ENCODE measurements at regions not wholly inside any gene's neighbourhood (a gene's known extent, or its start where the extent isn't known, plus 50 kb on each side); places are given as distances from the start of the nearest gene placed in this dataset.
A peak's percentile ranks its signal among the peaks of the same experiment; 100 is the strongest.

DNA sequence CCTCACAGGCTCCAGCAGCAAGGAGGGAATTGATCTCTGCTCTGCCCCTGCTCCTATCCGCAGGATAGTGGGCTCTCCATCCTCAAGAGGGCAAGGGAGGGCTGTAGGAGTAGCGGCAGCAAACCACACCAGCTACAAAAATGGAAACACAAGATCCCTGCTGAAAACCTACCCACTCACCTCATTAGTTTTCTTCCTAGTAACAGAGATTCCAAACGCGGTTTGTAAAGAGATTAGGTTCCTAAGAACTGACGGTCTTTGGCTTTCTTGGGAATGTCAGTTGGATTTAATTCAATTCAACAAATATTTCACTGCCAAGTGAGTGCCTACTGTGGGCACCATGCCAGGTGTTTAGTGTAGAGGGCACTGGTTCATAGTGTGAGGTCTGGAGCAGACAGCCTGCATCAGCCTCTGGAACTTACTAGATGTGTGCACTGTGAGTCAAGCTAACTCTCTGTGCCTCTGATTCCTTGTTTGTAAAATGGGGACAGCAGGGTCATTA lies 84.7 kb downstream of the MRPL46 start:
- DNase-seq: peak; percentile 33

DNA sequence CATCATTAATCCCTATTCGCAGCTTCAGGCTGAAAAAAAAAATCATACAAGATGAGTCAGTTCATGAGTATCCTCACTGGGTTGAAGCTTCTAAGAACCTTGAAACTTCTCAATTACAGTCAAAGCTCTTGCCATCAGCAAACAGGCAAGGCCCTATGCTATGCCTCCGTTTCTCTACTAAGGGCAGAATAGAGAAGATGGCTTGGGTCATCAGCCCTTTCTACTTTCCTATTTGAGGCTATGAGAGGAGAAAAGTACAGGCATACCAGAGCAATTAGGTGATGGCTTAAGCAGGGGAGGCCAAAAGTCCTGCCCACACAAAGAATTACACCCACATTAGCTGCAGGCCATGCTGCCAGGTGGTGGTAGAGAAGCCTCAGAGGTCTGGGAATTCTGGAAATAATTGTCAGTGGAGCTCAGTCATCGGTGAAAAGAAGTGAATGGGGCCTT lies 89.0 kb downstream of the MRPL46 start:
- peak; percentile 38 for DNase-seq

DNA sequence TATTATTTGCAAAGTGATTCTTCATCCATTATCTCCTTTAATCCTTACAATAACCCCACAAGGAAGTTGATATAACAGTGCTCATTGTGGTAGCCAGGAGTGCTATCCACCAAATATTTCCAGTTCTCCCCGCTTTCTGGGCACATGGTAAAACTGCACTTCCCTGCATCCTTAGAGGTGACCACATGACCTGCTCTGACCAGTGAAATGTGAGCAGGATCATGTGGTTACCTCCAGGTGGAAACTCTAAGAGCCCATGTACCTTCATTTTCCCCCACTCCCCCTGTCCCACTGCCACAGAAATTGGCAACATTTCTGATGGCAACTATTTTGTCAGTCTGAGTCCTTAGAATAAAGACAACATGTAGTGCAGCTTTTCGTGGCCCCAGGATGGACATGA lies 89.7 kb downstream of the MRPL46 start:
- DNase-seq: no peak

DNA sequence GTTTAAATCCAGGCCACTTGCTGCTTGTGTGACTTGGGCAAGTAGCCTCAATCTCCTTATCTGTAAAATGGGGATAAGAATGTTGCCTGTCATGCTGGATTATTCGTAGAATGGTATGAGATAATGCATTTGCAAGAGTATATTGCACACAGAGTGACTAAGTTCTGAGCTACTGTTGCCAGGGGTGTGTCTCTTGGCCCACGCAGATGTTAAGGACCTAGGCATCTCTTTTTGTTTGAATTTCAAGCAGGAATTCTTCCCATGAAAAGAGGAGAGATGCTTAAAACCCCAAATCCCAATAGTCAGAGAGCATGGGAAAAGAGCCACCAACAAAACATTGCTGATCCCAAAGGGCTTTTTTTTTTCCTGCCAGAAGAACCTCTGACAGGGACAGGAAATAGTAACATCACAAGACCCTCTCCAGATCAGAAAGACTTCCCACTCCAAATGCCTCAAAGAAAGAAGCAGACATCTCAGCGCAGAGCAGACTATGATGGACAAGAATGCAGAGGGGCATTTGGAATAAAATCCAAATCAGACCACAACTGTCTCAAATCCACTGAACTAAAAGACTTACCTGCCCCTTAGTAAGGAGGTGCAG lies 90.5 kb downstream of the MRPL46 start:
- peak; percentile 71 for DNase-seq

DNA sequence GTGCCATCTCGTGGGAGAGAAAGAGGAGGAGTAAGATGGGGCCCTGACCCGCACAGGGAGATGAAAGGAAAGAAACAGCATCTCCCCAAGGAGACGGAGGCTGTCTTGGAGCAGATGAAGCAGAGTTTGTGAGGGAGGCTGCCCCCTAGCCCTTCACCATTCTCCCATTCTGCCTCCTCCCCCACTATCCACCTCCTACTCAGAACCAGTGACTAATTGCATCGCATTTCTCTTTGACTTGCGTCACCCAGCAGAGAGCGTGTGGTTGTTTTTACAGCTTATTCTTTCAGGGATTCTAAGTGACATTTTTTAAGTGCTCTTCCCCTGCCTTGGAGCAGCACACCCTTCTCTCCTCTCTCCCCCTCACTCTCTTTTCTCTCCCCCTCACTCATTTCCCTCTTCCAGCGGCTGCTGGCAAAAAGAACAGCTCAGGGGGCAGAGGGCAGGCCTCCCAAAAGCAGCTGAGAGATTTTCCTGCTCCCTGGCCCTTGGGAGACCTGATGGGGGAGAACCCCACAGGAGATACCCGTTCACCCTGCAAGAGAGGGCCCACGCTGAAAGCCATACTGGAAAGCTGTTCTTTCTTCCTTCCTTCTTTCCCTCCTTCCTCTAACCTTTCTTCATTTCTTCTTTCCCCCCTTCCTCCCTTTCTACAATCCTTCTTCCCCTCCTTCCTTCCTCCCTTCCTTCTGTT lies 91.8 kb downstream of the MRPL46 start:
- DNase-seq: peak; percentile 91

DNA sequence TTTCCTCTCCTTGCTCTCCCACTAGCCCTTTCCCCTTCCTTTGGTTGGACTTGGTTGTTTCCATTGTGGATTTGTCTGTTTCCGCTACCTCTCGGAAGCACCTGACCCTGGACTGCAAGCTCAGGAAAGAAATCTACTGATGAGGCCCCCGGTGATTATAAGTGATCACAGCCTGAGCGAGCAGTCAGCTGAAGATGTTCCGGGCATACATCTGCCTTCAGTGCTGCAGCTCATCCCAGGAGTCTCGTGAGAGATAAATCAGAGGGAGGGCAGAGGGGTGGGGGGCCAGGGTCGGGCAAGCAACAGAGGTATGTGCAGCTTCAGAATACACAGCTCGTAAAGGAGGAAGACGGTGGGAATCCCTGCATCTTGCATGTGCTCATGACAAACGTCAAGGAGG lies 102.1 kb downstream of the MRPL46 start:
- no peak for DNase-seq

DNA sequence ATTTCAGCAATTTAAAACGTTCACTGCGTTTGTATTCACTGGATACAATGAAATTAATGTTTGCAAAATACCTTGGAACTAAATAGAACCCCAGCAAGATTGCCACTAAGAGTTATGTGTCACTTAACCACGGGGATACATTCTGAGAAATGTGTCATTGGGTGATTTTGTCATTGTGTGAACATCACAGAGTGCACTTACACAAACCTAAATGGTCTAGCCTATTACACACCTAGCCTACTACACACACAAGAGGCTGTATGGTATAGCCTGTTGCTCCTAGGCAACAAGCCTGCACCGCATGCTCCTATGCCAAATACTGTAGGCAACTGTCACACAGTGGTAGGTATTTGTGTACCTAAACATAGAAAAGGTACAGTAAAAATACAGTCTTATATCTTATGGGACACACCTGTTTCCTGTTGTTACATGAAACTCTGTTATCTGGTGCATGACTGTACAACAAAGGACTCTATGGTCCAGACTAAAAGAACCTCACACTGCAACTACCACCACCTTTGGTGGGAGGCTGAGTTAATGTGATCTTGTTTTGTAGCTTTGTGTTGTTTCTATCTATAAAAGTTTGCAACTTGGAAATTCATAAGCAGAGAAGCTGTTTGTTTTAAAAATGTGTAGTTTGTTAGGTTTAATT lies 92.2 kb upstream of the NTRK3 start:
- no peak for DNase-seq

DNA sequence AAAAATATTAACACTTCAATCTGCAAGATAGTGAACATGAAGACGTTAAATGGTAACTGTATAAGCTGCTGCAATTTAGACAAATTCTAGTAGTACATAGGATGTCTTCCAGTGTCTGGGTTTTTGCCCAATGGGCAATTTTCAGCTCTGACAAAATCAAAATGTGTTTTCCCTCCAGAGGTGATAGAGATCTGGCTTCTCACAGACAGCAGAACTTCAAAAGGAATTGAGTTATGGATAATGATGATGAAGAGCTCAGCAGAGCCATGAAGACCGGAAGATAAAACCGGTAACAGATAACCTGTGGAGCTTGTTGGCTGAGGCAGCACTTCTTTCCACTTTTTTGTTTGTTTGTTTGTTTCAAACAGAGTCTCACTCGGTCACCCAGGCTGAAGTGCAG lies 89.4 kb upstream of the NTRK3 start:
- DNase-seq: no peak

DNA sequence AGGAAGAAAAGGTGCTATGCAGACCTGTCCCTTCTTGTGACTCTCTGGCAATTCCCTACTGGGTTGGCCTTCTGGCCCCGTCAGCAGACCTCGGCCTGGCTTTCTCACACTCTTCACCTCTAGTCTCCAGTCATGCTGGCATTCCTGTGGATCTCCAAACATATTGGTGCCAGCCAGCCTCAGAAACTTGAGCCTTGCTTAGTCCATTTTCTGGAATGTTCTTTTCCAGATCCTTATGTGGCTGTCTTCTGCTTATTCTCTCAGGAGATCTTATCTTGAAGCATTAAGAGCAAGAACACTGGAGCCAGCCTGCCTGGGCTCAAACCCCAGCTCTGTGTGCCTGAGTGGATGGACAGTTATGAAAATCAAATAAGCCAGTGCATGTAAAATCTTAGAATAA lies 88.2 kb upstream of the NTRK3 start:
- DNase-seq: no peak

DNA sequence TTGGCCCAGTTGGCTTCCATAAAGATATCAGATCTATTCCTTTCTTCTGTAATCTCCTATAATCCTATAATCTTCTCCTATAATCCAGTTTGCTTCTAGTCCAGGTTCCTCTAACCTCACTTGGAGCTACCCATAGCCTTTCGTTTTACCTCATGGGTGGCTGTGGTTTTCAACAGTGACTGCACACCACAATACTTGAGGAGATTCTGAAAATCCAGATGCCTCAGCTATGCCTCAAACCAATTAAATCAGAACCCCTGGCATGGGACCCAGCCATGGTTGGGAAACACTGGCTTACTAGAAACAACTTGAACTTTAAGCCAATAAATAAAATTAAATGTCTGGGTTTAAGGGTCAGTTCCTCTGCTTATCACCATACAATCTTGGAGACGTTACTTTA lies 86.1 kb upstream of the NTRK3 start:
- peak; percentile 55 for DNase-seq

DNA sequence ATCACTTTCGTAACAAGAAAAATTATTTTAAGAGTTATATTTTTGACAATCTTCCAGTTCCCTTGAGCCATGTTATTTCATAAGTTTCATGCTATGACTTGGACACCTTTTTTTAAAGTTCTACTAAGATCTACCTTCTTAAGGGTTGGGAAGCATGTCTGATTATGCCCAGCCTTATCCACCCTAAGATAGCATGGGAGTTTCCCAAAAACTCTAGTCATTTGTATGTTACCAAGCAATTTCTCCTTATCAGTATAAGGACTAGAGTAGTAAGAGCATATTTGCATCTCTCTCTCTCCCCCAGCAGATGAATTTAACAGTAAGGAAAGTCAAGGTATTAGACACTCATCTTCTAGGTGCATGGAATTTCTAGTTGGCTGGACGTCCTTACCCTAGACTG lies 85.1 kb upstream of the NTRK3 start:
- DNase-seq: no peak

DNA sequence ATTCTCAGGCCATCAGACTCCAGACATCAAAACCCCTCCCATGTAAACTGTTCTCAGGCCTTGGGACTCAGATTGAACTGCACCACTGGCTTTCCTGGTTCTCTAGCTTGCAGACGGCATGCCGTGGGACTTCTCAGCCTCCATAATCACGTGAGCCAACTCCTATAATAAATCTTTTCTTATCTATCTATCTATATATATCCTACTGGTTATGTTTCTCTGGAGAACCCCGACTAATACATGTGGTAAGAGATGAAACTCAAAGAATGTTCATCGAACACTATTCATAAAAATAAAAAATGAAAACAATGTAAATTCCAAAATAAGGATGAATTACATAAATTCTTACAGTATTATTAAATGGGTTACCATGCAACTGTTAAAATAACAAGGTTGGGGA lies 84.5 kb upstream of the NTRK3 start:
- DNase-seq: peak; percentile 73

DNA sequence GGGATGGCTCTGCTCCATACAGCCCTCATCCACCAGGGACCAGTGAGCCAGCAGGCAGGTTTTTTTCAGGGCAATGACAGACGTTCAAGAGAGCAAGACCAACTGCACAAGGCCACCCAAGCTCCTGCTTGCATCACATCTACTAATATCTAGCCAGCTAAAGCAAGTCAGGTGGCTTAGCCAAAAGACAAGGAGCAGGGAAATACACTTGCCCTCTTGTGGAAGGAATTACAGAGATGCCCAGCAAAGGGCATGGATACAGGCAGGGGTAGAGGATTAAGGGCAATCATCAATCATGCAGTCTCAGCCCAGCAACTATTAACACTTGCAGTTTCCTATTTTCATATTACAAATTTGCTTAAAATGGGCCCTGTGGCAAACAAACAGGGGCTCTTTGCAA lies 81.5 kb upstream of the NTRK3 start:
- no peak for DNase-seq

DNA sequence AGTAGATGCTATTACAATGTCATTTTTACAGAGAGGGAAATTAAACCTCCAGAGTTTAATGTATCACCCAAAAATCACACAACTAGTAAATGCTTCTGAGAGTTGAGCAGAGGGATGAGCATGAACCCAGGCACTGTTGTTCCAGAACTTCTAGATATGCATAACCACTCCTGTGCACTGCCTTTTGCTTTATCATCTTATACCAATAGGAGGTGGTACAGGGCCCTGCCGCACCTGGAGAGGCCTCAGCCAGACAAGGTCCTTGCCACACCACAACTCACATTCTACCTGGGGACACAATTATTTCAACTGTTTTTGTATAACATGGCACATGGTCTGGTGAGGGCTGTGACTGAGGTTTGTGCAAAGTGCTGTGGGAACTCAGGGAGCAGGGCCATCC lies 78.5 kb upstream of the NTRK3 start:
- DNase-seq: no peak

DNA sequence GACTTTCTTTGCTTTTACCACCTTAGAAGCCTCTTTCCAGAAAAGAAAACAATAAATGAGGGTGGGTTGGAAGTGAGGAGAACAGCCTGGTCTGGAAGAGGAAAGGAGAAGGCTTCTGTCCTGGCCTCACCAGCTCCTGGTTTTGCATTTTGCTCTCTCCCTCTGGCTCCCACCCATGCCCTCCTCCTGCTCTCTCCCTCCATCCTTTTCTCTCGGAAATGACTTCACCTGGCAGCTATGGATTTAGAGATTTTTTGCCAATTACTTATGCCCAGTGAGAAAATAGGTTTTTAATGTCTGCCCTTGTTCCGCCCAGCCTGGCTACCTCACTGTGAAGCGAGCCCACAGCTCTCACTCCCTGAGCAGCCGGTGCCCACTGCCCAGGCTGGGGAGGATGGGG lies 77.9 kb upstream of the NTRK3 start:
- peak; percentile 82 for DNase-seq

DNA sequence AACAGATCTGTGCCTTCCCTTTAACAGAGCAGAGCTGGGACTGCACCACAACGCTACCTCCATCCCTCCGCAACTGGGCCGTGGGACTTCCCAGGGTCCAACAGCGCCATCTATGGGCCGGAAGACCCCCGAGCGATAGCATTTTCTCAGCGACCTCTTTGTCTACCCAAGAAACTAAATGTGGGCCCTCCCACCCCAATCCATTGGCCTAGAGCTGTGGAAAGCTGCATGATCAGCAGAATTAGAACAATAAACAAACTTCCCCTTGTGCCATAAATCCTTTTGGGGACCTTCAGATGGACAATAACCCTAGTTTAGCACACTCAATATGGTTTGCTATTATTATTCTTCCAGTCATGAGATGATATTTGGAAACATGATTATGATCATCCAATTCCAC lies 74.8 kb upstream of the NTRK3 start:
- DNase-seq: peak; percentile 49

DNA sequence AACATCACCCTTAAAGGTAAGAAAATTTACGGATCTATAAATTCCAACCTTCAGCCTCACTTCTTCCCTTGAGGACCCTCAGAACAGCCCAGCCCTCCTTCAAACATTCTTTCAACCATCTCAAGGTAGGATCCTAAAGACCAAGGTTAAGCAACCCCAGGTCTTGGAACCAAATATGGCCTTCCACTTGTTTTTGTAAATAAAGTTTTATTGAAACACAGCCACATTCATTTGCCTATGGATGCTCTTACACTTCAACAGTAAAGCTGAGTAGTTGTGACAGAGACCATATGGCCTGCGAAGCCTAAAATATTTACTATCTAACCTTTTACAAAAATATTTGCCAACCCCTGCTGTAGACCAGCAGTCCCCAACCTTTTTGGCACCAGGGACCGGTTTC lies 70.4 kb upstream of the NTRK3 start:
- DNase-seq: no peak

DNA sequence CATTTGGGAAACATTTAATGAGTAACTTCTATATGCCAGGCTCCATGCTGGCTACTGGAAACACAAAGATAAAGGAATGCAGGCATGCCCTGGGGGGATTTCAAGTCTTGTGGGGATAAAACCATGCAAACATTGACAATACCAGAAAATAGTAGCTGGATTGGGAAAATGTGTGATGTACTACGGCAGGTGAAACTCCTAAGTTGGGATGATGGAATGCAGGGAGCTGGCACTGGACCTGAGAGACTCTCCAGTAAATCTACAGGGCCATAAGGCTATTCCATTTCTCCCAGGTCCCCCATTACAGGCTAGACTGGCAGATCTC lies 68.2 kb upstream of the NTRK3 start:
- no peak for DNase-seq

DNA sequence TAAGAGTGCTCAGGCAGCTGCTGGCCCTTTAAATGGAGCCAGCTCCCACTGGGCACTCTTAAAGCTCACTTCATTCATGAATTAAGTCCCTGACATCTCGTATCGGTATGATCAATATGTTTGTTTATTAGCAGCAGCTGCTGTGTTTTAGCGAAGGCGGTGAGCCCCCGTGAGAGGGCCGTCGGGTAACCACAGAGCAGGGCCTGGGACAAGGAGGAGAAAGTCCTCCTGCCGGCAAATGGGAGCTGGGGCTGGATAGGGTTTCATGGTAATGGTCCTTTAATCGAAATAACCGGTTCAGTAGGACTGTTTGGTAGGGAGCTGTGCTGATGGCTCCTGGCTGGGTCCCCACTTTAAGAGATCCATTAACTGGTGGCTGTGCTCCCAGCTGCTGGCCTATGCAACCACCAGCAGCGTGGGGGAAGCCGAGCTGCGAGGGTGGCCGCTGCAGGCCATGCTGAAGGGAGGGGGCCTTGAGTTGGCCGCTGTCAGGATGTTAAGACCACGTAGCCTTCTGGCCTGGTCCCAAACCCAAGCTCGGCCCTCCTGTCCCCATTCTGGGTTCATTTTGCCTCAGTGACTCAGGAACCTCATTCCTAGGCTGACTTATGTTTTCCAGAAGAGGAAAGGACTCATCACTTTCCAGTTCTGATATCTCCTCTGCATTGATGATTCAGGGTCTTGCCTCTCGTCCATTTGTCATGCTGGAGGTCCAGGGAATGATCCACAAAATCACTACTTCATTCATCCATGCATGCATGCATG lies 67.6 kb upstream of the NTRK3 start:
- DNase-seq: peak; percentile 68

DNA sequence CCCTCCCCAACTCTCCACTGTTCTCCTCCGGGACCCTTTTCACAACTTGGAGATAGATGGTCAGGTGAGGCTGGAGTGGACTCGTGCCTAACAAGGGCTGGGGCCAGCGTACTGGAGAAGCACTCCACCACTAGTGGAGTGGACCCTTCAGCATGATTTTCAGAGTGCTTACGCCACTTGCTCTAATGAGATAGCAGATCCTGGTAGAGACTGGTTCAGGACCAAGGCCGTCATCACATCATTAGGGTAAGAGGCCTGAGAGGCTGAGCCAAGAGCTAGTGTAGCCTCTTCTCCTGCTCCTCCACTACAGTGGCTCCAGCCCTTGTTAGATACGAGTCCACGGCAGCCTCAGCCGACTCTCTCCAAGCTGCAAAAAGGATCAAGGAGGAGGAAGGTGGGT lies 66.9 kb upstream of the NTRK3 start:
- no peak for DNase-seq

DNA sequence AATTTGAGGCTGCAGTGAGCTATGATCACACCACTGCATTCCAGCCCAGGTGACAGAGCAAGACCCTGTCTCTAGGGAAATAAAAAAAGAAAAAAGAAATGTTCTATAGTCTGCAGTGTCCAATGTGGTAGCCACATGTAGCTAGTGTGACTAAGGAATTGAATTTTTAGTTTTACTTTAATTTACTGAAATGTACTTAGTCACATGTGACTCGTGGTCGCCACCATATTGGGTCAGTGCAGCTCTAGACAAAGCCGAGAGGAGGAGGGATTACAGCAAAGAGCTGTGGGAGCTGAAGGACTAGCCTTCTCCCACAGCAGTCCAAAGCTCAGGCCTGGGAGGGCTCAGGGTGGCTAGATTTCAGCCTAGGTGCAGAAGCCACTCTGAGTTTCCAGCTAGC lies 65.9 kb upstream of the NTRK3 start:
- DNase-seq: peak; percentile 35

DNA sequence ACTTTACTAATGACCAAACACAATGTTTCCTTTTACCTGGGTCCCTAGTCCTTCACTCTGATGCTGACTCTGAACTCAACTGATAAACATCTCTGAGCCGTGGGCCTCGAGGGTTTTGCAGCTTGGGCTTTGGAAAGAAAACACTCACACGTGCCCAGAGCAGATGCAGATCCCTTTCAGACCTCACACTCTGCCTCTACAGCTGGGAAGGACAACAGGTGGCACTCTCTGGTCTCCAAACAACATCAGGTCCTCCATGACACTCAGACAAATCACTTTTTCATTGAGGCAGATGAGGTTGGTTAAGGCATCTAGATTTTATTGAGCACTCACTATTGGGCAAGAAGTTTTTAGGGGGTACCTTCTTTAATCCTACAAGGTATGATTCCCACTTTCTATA lies 64.7 kb upstream of the NTRK3 start:
- DNase-seq: no peak

DNA sequence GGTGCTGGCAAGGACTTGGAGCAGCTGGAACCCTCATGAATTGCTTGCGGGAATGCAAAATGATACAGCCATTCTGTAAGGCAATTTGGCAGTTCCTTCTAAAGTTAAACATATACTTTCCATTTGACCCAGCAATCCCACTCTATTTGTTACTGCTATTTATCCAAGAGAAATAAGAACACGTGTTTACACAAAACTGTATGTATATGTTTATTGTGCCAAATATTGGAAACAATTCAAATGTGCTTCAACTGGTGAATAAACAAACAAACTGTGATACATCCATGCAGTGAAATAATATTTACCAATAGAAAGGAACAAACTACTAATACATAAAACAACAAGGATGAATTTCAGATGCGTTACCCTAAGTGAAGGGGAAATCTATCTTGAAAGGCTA lies 60.0 kb upstream of the NTRK3 start:
- DNase-seq: no peak
